Stimulated activated CD4-positive, alpha-beta T cell treated with anti-CD3 and anti-CD28 coated beads, Interleukin-15, amount 100 ng/mL, for 1 hour (primary cell): ENCODE measurements at regions not wholly inside any gene's neighbourhood (a gene's known extent, or its start where the extent isn't known, plus 50 kb on each side); places are given as distances from the start of the nearest gene placed in this dataset.

Experiments
- DNase-seq, 2 donors: peaks; one replicate each; pipeline ENCODE4 v3.0.0-alpha.2; 2020; ENCODE audit warnings: low read depth in 1 of 2, low spot score in 1 of 2

DNA sequence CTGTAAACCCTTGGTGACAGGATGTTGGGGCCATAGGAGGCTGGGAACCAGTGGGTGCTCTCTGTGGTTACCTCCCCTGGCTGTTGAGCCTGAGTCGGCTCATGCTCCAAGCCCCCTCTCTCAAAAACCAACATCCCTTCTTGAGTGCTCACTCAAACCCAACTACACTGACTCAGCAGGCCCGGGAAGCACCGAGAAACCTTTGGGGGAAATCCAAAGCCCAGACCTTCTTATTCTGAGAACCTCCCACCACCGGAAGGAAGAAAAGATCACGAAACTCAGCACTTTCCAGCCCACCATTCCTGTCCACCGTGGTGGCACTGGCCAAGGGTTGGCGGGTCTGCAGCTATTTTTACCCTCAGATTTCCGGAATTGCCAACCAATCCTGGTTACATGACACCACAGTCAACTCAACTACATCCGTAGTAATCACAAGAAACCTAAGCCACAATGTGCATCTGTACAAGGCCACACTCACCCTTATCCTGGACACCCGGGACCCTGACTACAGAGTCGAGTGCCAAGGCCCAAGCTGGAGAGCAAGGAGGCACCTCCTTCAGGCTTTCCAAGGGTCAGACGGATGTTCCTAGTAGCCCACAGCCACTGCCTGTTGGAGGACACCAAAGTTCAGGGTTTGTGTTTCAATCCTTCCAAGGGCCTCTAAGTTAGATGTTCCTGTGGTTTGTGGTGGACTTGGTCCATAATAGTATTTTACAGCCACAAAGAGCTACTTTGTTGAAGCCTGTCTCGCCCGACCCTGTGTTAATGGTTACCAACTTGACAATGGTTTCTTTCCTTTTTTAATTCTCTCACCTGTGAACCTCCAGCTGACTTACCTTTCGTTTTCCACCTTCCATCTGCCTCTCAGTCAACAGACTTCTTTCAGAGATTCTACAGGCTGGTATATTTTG lies 317.0 kb downstream of the CDC5L start:
- DNase-seq = no peak

DNA sequence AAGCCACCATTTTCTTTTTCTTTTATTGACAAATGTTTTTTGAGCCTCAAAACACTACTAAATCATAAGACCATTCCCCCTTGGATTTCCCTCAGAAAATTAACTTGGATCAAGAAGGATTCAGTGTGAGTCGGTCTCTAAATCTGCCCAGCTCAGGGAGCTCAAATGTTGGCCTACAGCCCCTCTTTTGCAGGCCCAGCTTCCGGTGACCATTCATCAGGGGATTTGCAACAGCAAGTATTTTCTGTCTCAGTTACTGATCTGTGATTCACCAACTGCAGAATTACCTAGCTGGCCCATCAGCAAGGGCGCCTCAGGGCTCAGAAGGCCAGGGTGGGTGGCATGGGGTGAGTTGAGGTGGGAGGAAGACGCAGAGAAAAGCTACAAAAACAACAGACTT lies 318.1 kb downstream of the CDC5L start:
- DNase-seq = no peak

DNA sequence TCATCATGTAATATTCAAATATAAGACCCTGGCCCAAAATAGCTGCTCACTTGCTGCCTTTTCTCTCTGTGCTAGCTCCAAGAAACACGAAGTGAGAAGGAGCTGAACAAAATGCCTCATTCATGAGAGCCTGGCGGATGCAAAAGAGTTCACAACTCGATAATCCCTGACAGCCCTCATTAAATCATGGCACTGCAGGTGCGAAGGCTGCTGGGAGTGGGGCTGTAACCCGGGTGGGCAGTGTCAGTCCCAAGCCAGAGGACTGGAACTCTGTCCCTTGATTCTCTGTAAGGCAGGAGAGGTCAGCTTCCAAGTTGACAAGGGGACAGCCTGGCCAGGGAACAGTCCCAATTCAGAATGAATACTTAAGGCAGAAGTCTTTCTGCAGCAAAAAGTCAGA lies 318.5 kb downstream of the CDC5L start:
- no peak for DNase-seq

DNA sequence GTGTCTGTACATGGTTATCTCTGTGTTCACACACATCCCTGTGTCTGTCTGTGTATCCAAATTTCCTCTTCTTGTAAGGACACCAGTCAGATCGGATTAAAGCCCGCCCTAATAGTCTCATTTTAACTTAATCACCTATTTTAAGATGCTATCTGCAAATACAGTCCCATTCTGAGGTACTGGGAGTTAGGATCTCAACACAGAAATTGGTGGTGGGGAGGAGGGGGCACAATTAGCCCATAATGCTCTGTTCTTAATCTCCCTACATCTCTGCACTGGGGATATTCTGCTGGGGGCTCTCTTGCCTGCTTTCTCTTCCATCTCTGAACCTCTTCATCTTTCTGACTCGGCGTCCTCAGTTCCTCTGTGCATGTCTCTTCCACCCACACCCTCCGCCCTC lies 320.7 kb downstream of the CDC5L start:
- no peak for DNase-seq

DNA sequence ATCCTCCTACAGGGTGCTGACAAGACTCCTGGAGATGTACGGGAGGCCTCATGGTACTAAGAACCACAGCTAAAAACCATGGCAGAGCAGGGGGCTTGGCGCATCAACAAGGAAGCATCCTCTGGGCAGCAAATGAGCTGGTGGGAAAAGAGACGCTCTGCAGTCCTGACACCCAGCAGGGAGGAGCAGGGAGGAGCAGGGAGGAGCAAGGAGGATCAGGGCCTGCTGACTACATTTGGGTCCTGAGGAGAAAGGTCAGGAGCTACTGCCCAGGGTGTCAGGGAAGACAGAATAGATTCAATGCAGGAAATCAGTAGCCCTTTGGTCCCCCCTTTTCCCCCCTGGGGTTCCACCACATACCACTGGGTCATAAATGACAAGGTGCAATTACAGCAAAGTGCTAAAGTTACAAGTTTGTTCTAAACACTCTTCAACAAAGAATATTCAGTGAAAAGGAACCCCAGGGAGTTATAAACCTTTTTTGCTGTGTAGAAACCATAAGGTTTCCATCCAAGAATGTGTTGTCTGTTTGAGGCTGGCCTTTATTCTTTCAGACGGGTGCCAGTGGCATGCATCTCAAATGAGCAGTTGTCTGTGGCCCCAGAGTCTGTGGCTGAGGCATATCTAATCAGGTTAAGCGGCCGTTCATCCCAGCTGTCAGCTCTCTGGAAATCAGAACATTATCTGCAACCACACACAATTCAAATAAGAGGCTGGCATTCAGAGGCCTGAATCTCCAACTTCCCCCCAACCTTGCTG lies 325.0 kb downstream of the CDC5L start:
- DNase-seq = no peak

DNA sequence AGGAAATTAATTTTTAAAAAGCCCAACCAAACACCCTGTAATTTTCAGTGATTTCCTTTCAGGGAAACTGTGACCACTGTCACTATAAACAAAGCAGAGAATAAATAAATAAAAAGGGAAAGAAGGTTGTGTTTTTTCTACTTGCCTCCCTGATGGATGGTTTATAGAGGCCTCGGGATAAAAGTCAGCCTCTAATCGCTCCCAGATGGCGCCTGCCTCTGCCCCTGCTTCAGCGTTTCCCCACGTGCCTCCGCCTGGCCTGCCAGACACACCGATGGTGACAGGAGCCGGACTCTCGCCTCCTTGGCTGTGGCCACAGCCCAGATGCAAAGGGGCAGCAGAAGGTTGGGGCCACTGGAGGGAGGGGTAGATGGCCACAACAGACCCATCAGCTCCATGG lies 327.7 kb downstream of the CDC5L start:
- DNase-seq = no peak

DNA sequence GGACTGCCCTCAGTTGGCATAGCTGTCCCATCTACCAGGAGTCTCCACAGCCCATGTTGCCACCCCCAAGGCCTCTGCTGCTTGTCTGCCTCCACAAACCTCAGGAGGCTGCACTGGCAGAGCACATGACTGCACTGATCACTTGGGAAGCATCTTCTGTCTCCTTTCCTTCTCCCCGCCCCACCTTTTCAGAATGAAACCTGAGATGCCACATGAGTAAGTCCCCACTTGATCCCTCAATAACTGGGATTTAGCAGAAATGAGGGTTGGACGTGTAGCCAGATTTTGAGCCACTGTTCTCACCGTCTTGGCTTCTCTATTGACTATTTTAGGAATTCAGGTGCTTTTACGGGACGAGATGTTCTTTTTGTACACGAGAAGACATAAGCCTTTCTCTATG lies 328.4 kb downstream of the CDC5L start:
- DNase-seq = no peak

DNA sequence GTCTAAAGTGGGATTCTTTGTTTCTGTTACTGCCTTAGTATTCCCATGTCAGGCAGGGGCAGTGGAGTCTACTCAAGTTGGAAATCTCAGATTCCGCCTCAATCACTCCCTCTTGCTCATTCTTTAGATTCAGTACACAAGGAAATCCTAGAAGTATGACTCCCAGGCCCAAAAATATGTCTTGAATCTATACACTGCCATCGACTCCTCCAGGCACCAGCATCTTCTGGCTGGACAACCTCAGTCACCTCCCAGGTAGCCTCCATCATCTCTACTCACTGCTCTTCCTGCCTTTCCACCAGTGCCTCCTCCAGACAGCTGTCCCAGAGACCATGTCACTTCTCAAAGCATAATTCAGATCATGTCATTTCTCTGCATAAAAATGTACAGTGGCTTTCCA lies 329.9 kb downstream of the CDC5L start:
- no peak for DNase-seq

DNA sequence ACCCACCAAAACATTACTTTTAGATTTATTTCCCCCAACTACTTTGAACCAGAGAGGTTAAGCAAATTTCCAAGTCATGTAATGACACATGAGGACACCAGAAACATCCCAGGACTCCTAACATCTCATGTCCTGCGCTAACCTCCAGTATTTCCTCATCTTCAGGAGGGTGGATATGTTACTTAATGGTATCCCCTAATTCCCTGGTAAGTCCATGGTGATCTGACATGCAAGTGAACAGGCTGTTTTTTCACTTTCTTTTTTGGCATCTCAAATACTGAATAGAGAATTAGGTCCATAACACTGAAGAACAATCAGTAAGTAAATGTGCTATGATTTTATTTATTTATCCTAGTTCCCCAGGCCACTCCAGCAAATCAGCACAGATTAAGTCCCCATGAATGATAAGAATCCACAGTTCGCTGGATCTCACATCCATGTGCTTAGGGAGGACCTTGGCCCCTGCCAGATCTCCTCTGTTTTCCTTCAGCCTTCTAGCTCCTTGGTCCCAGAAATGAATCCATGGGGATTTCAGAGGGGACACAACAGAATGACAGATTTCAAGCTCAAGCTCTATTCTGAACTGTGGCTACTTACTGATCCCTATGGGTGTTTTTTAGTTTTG lies 334.6 kb downstream of the CDC5L start:
- no peak for DNase-seq

DNA sequence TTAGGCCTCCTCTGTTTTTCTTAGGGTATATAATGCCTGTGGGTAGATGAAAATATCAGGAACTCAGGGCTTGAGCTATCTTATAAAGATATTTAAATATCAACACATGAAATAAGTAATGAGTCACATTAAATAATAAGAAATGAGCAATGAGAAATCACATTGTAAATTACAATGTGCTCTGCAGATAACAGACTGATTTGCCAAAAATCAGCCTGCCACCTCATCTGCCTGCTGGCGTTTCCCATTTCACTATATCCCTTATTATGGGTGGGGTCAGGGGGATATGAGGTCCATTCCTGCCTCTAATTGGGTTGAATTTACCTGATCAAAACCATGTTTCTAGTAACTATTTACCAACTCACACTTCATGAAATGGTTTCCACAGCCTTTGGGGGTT lies 335.2 kb downstream of the CDC5L start:
- no peak for DNase-seq

DNA sequence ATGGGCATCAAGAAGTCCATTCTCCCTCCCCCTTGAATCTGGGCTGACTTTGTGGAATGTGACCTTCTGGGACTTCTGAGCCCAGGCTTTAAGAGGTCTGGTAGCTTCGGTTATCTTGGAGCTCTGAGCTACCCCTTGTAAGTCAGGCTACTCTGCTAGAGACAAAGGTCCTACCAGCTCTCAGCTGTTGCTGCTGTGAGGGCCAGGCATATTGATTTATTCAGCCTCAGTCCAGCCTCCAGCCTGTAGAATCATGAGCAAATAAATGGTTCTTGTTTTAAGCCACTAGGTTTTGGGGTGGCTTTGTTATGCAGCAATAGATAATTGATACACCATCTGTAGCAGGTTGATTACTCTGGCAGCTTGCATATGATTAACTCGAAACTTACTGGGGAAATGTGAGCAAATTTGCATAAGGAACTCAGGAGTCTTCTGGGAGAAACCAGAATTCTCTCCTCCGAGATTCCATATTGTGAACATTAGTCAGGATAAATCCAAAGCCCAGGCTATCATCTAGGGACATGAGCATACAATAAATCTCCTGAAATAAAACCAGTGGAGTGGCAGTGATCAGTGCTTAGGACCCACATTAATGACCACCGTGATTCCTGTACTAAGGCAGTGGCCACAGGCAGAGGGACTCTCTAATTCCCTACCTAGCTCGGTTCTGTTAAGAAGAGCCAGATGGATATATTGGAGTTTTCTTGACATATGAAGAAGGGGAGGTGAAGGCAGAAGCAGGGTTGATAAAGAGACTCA lies 336.1 kb downstream of the CDC5L start:
- no peak for DNase-seq

DNA sequence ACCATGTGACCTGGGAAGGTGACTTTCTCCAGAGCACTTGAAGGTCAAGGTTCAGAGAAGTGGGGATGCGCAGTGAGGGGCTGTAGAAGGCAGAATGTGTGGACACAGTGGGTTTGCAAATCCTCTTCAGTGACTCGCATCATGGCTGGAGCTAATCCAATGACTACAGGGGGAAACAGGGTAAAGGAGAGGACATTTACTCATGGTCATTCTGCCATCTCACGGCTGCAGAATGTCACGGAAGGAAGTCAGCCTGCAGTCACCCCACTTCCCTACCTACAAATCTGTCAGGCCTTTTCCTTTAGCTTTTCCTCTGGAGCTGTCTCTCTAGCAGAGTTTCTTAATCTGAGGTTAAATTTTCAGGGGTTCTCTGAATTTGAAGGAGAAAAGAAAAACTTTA lies 337.6 kb downstream of the CDC5L start:
- no peak for DNase-seq

DNA sequence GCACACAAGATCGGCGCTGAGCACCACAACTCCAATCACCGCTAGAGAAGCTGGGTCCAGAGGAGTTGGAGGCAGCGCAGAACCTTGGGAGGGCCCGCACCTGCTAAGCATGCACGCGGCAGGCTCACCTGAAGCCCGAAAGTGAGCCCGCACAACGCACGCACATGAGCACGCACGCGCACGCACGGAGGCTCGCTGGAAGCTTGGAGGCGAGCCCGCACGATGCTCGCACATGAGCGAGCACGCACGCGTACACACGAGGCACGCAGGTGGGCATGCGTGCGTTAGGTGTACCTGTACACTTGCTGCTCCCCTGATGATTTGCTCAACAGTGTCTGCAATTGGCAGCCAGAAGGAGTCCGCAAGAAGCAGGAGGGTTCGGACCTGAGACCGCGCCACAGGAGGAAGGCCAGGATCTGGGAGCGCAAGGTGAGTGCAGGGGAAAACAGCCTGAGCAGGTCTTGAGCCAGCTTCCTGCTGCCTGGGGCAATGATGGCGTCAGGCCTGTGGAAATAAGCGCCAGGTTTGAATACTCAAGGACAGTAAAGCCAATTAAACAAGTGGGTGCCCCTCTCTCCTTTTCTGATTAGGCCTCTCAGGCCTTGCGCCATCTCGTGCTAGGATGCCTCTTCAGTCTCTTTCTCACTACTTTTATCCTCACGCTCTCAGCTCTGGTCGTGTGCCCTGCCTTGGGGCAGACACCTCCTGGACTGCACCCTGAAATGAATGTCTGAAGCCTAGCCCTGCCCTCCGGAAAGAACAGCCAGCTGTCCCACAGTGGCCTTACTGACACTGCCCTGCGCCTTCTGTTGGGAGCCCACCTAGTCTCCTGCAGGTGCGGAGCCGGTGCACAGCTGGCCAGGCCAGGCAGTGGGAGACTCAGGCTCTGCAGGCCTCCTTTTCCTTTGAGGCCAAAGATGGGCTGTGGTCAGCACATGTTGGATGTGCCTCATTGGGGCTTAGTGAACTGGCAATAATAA lies 340.4 kb downstream of the CDC5L start:
- DNase-seq = no peak

DNA sequence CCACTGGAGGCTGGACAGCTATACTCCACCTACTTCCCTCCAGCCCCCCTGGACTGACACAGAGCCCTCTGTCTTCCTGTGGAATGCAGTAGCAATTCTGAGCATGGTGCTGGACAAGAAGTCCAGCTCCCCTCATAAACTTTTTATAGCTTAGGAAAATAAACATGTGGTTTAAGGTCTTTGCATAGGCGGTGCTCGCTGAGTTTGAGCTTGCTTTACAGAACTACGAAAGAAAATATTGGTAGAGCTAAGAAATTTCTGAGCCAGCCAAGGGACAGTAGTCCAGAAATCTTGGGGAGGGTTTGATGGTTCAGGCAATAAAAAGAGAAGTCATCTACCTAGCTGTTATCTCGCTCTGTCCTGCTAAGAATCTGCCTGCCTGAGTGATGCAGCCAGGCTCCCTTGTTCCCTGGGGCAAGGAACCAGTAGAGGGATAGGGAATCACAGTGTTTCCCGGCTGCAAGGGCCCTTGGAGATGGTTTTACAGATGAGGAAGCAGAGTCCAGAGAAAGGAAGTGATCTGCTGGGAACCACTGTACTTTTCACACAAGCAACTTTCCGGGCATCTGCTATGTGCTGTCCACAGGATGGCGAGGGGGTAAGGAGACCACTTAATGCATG lies 343.4 kb downstream of the CDC5L start:
- no peak for DNase-seq

DNA sequence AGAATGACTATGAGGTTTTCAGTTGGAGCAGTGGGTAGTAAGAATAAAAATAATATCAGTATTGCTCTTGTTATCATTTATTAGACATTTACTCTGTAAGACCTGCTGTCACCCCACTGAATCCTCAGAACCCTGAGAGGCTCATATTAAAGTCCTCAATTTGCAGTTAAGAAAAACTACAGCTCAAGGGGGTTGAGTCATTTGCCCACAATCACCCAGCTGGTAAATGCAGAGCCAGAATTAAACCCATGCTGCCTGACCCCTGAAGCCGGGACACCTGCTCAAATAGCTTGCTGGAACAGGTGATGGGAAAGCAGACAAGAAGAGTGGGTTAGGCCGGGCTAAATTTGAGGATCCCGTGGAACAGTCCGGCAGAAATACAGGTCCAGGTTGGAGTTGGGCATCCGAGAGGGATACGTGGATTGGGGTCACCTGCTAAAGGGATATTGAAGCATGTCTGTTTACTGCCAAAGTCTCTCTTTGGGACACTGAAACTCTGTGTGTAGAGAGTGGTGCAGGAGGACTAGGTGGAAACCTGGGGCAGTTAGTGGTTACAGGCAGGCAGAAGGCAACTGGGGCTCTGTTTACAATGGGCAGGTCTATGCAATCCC lies 344.1 kb downstream of the CDC5L start:
- no peak for DNase-seq

DNA sequence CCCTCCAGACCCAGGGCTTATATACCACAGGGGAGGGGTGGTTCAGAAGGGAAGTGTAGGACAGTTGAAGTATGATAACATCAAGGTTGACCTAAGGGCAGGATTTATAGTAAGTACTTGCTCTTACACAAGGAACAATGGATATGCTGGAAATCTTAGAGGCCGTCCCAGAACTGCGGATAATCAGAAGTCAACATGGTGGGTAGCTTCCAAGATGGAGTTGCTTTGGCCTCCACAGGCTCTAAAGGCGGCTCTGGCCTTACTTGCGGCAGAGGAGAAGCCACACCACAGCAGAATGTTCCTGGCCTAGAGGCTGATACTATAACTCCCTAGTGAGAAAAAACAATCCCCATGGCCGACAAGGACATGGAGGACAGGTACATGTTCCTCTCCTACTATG lies 344.7 kb downstream of the CDC5L start:
- DNase-seq = no peak

DNA sequence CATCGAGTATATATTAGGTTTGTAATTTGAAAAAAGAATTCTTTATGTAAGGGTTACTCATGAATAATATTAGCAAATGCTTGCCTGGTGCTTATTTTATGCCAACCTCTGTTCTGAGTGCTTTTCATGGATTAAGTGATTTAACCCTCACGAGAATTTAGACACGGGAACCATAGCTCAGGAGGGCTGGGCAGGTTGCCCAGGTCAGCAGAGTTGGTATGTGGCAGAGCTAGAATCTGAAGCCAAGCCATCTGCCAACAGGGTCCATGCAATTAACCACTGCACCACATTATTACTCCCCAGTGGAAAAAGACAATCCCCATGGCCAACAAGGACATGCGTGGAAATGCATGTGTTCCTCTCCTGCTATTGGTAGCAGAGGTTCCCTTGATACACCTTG lies 345.6 kb downstream of the CDC5L start:
- DNase-seq = no peak

DNA sequence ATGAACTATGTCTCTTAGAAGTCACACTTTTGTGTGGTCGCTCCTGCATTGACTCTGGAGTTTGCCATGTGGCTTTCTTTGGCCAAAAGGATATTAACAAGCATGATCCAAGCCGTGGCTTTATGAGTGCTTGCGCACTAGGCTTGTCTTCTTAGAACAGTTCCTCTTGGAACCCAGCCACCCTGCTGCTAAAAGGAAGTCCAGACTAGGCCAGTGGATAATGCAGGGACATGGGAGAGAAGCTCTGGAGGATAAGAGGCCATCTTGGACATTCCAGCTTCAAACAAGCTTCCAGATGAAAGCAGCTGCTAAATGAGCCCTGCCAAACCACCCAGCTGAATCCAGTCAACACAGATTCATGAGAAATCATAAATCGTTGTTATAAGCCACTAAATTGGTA lies 346.4 kb downstream of the CDC5L start:
- no peak for DNase-seq

DNA sequence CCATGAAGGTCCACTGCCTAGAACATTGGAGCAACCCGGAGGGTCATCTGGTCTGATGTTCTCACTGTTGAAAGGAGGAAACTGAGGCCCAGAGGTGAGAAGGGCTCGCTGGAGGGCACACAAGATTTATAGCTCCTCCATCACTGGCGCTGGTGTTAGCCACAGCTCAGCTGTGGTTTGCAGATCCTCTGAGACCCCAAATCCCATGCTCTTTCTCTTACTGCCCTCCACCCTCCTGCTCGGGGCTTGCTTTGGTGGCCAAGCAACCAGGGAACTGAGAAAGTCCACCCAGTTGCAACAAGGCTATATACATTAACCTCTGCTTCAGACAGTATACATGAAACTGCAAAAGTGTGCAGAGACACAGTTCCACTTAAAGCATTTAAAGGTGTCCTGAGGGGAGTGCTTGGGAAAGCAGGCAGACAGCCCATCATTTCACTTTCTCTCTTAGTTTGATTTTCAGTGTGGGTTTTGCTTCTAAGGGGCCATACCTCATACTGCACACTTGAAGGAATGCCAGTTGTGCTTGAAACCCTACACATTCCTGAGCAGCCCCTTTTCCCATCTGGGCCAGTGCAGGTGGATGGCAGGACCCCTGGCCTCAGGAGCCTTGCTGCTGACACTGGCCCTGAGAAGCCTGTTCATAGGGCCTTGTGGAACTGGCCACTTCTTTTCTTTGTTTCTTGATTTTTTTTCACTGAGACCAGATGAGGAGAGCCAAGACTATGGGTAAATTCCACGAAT lies 347.6 kb downstream of the CDC5L start:
- DNase-seq = no peak
